PC-9 (cell line): ENCODE measurements at regions not wholly inside any gene's neighbourhood (a gene's known extent, or its start where the extent isn't known, plus 50 kb on each side); places are given as distances from the start of the nearest gene placed in this dataset.

ENCODE experiments used
- BruUV-seq: library from RNA; stranded (reverse); fragments of 400-500 nt; replicated peaks from 2 replicates; lab custom pipeline; 2021; lab: Mats Ljungman, UMichigan
- CTCF ChIA-PET: fragments of 300-600 bp; sonication (Branson Sonifier 250); formaldehyde crosslinking; loops from one replicate; lab custom pipeline; 2022; ENCODE audit warnings: antibody characterized with exemption; lab: Charles Lee
- POLR2A ChIA-PET: fragments of 300-600 bp; sonication (Branson Sonifier 250); formaldehyde crosslinking; loops from one replicate; lab custom pipeline; 2022; ENCODE audit warnings: antibody characterized with exemption; ENCODE audit not compliant: unreplicated experiment; lab: Charles Lee
- DNase-seq, 2 experiments: peaks; one replicate each; pipeline versions ENCODE4 v3.0.0 to v3.0.0-alpha.2; 2015 to 2022; ENCODE audit warnings: mixed read lengths in 1 of 2
- H2AFZ ChIP-seq: fragments of 200-600 bp; sonication (generic); 2 replicates; pipeline ENCODE4 v1.8.1; 2017; ENCODE audit warnings: antibody characterized with exemption
- H3F3A ChIP-seq: fragments of 200-600 bp; sonication (generic); 2 replicates; pipeline ENCODE4 v1.8.1; 2017; ENCODE audit warnings: antibody characterized with exemption, mild to moderate bottlenecking, low read depth; ENCODE audit not compliant: insufficient read depth
- H3K27ac ChIP-seq: fragments of 200-600 bp; sonication (generic); 2 replicates; pipeline ENCODE4 v1.6.1; 2016; ENCODE audit warnings: mixed run types
- H3K27me3 ChIP-seq: fragments of 200-600 bp; sonication (generic); 2 replicates; pipeline ENCODE4 v1.6.1; 2016; ENCODE audit warnings: low read depth, mixed run types; ENCODE audit not compliant: insufficient read depth
- H3K36me3 ChIP-seq: fragments of 200-600 bp; sonication (generic); 2 replicates; pipeline ENCODE4 v1.6.1; 2016; ENCODE audit warnings: low read depth, mixed run types
- H3K4me1 ChIP-seq: fragments of 200-600 bp; sonication (generic); replicated peaks from 2 replicates; pipeline ENCODE4 v1.6.1; 2016; ENCODE audit warnings: mixed run types; ENCODE audit not compliant: insufficient read depth
- H3K4me2 ChIP-seq: fragments of 200-600 bp; sonication (generic); 2 replicates; pipeline ENCODE4 v1.6.1; 2017; ENCODE audit warnings: mixed run types
- H3K4me3 ChIP-seq: fragments of 200-600 bp; sonication (generic); 2 replicates; pipeline ENCODE4 v1.6.1; 2016; ENCODE audit warnings: mixed run types
- H3K79me2 ChIP-seq: fragments of 200-600 bp; sonication (generic); 2 replicates; pipeline ENCODE4 v1.6.1; 2017; ENCODE audit warnings: low read depth, mixed run types
- H3K9me2 ChIP-seq: fragments of 200-600 bp; sonication (generic); 2 replicates; pipeline ENCODE4 v1.8.1; 2017; ENCODE audit warnings: mild to moderate bottlenecking; ENCODE audit not compliant: insufficient read depth
- H3K9me3 ChIP-seq: fragments of 200-600 bp; sonication (generic); 2 replicates; pipeline ENCODE4 v1.8.1; 2016; ENCODE audit warnings: low read depth; ENCODE audit not compliant: insufficient read depth
- H4K20me1 ChIP-seq: fragments of 200-600 bp; sonication (generic); 2 replicates; pipeline ENCODE4 v1.8.1; 2017; ENCODE audit not compliant: insufficient read depth
- CTCF ChIP-seq: fragments of 200-600 bp; sonication (generic); conservative IDR thresholded peaks from 2 replicates; pipeline ENCODE4 v1.6.1; 2017; ENCODE audit warnings: mixed run types, antibody characterized with exemption, mild to moderate bottlenecking, moderate library complexity
- EZH2 ChIP-seq: fragments of 200-600 bp; sonication (generic); IDR thresholded peaks from 2 replicates; pipeline ENCODE4 v1.8.0; 2017; ENCODE audit warnings: antibody characterized with exemption, low read depth
- intact Hi-C: fragments of 100-400 bp; cut with micrococcal nuclease; formaldehyde crosslinking; loops from one replicate; pipeline ENCODE4 v1.10.0; 2022; ENCODE audit not compliant: unreplicated experiment

GRCh38 chr14:28461389-28461788 lies 305.2 kb upstream of the FOXG1 start:
- Histone ChIP-seq H3K9me3 (no peaks in the 10 kb centered on the region), H3K4me2 (no peak overlapping the region), H3K4me3 (no peak overlapping the region), H3K27me3 (no peaks in the 10 kb centered on the region), H3F3A (no peaks in the 10 kb centered on the region), H3K27ac (no peak overlapping the region), H3K9me2 (no peaks in the 10 kb centered on the region), H4K20me1 (no peaks in the 10 kb centered on the region), H3K79me2 (no peaks in the 10 kb centered on the region), H2AFZ (no peak overlapping the region), H3K4me1 (no peaks in the 10 kb centered on the region), H3K36me3 (no peaks in the 10 kb centered on the region)
- BruUV-seq = no TSS peak
- ChIA-PET CTCF (no interaction called here), POLR2A (no interaction called here)
- TF ChIP-seq CTCF (no peak), EZH2 (no peak)
- intact Hi-C loops = no loop called here
- DNase-seq = no peak

GRCh38 chr14:28467611-28468010 lies 299.0 kb upstream of the FOXG1 start:
- intact Hi-C loops = no loop called here
- no peaks in the 10 kb centered on the region for H3K9me3 ChIP-seq
- no peaks in the 10 kb centered on the region for H3K9me2 ChIP-seq
- no peaks in the 10 kb centered on the region for H3K27me3 ChIP-seq
- H3K4me2 ChIP-seq = no peak overlapping the region
- no TSS peak for BruUV-seq
- POLR2A ChIA-PET = no interaction called here
- H3K36me3 ChIP-seq = no peaks in the 10 kb centered on the region
- H2AFZ ChIP-seq = no peak overlapping the region
- no peak for TF ChIP-seq CTCF
- TF ChIP-seq EZH2 = no peak
- no peak overlapping the region for H3K27ac ChIP-seq
- CTCF ChIA-PET = no interaction called here
- H3F3A ChIP-seq = no peaks in the 10 kb centered on the region
- no peak for DNase-seq
- no peaks in the 10 kb centered on the region for H4K20me1 ChIP-seq
- H3K4me3 ChIP-seq = no peak overlapping the region
- H3K4me1 ChIP-seq = no peaks in the 10 kb centered on the region
- H3K79me2 ChIP-seq = no peaks in the 10 kb centered on the region

- H2AFZ ChIP-seq = no peak overlapping the region
Observed at GRCh38 chr14:28468191-28469151, 298.1 kb upstream of the FOXG1 start.

More at GRCh38 chr14:28468191-28469151, 298.1 kb upstream of the FOXG1 start:
- no peaks in the 10 kb centered on the region for H3F3A ChIP-seq
- BruUV-seq = no TSS peak
- no peak overlapping the region for H3K27ac ChIP-seq
- no peak for TF ChIP-seq CTCF
- TF ChIP-seq EZH2 = no peak
- intact Hi-C loops = no loop called here
- H3K27me3 ChIP-seq = no peaks in the 10 kb centered on the region
- CTCF ChIA-PET = no interaction called here
- no peaks in the 10 kb centered on the region for H4K20me1 ChIP-seq
- H3K79me2 ChIP-seq = no peaks in the 10 kb centered on the region
- DNase-seq = peak in 1 of 2 experiments; percentile 43
- no peak overlapping the region for H3K4me3 ChIP-seq
- H3K9me3 ChIP-seq = no peaks in the 10 kb centered on the region
- H3K4me1 ChIP-seq = no peaks in the 10 kb centered on the region
- POLR2A ChIA-PET = no interaction called here
- H3K36me3 ChIP-seq = no peaks in the 10 kb centered on the region
- H3K4me2 ChIP-seq = no peak overlapping the region
- H3K9me2 ChIP-seq = no peaks in the 10 kb centered on the region
